ENCODE measurements at regions not wholly inside any gene's neighbourhood (a gene's known extent, or its start where the extent isn't known, plus 50 kb on each side); places are given as distances from the start of the nearest gene placed in this dataset.

DNA sequence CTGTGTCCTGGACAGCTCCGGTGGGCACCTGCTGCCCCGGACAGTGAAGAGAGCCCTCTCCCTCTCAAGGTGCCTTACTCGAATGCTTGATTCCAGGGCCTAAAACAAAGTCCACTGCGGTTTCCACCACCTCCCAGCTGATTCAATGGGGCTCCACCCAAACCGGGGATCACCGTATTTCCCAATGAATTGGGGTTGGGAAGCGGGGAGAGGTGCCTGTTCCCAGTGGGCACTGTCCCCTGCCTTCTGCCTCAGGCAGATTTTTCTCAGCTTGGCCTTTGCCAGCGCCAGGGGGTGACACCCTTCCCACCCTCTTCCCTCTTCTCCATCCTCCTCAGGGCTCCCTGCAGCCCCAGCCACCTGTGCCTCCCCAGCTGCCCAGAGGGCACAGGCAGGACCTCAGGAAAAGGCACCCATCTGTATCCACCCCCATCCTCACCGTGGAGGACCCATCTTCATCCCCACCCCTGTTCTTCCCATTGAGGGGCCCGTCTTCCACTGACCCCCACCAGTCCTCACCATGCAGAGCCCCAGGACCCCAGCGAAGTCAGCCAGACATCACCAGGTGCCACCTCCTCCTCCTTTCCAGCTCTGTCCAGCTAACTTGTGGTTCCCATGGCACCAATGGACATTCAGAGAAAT is 66.7 kb upstream of the HPCAL1 start:
- no peaks in the 10 kb centered on the region for H3K9me2 ChIP-seq (replicated peaks; ENCODE audit: insufficient read depth, low read length)
- no peak overlapping the region for H2AFZ ChIP-seq (ENCODE audit: low read depth, low read length, severe bottlenecking)
- H3K79me2 ChIP-seq (ENCODE audit: insufficient read depth, low read length), result no peaks in the 10 kb centered on the region
- no peak overlapping the region for H3K4me2 ChIP-seq (ENCODE audit: low read depth, low read length, poor library complexity, severe bottlenecking)
- TF ChIP-seq, protein P1, sequence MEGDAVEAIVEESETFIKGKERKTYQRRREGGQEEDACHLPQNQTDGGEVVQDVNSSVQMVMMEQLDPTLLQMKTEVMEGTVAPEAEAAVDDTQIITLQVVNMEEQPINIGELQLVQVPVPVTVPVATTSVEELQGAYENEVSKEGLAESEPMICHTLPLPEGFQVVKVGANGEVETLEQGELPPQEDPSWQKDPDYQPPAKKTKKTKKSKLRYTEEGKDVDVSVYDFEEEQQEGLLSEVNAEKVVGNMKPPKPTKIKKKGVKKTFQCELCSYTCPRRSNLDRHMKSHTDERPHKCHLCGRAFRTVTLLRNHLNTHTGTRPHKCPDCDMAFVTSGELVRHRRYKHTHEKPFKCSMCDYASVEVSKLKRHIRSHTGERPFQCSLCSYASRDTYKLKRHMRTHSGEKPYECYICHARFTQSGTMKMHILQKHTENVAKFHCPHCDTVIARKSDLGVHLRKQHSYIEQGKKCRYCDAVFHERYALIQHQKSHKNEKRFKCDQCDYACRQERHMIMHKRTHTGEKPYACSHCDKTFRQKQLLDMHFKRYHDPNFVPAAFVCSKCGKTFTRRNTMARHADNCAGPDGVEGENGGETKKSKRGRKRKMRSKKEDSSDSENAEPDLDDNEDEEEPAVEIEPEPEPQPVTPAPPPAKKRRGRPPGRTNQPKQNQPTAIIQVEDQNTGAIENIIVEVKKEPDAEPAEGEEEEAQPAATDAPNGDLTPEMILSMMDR (IDR thresholded peaks at IDR 0.05; ENCODE audit: insufficient read depth, low read length, poor library complexity, severe bottlenecking), result no peak
- no peak for TF ChIP-seq EZH2phosphoT487 (conservative IDR thresholded peaks at IDR 0.05; ENCODE audit: low read length)
- H4K20me1 ChIP-seq (ENCODE audit: low read depth, low read length), result no peaks in the 10 kb centered on the region
- H3K27ac ChIP-seq (ENCODE audit: low read depth, low read length), result no peak overlapping the region
- no peaks in the 10 kb centered on the region for H3K9me3 ChIP-seq (ENCODE audit: insufficient read depth, low read length)
- H3K4me3 ChIP-seq (ENCODE audit: insufficient read depth, low read length, poor library complexity, severe bottlenecking), result no peak overlapping the region
- no peaks in the 10 kb centered on the region for H3K36me3 ChIP-seq (ENCODE audit: low read length)
- no peak overlapping the region for H3K9ac ChIP-seq (ENCODE audit: low read length)
- H3F3A ChIP-seq (ENCODE audit: insufficient read depth), result no peaks in the 10 kb centered on the region
- H3K27me3 ChIP-seq (ENCODE audit: low read length), result no peaks in the 10 kb centered on the region

DNA sequence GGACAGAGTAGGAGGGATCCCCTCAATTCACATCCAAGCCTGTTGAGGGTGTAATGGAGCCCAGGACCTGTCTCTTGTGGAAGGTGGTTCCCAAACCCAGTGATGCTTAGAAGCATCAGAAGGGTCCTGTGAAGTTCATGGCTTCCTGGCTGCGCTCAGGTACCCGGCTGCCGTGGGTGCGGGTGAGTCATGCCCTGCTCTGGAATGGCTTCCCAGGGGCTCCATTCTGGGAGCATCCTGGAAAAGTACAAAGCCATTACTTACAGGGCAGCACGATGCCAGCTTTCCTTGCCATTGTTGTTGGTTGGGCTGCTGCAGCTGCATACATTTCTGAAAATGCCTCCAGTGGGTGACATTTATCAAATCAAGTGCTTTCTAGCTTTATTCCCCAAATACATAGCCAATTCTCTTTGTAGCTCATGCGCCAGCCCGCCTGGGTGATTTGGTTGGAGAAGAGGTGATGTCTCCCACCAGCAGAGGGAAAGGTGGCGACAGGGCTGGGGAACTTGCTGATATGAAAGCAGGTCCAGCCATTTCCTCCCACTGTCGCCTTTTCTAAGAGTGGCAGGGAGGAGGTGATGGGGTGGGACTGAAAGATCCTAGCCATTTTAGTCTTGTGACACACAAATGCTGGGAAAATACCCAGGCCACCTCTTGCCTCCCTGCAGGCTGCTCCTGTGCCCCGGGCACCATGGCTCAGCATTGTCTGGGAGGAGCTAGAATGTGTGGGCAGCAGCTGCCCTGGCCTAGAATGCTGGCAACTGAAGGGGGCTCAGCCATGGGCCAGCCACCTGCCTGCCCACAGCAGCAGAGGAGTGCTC is 65.9 kb upstream of the HPCAL1 start:
- Histone ChIP-seq H3K9me3 (ENCODE audit: insufficient read depth, low read length) (no peaks in the 10 kb centered on the region), H3F3A (ENCODE audit: insufficient read depth) (no peaks in the 10 kb centered on the region), H3K9me2 (replicated peaks; ENCODE audit: insufficient read depth, low read length) (no peaks in the 10 kb centered on the region), H3K9ac (ENCODE audit: low read length) (no peak overlapping the region), H3K27ac (ENCODE audit: low read depth, low read length) (no peak overlapping the region), H3K79me2 (ENCODE audit: insufficient read depth, low read length) (no peaks in the 10 kb centered on the region), H3K4me3 (ENCODE audit: insufficient read depth, low read length, poor library complexity, severe bottlenecking) (no peak overlapping the region), H3K4me2 (ENCODE audit: low read depth, low read length, poor library complexity, severe bottlenecking) (no peak overlapping the region), H4K20me1 (ENCODE audit: low read depth, low read length) (no peaks in the 10 kb centered on the region), H3K36me3 (ENCODE audit: low read length) (no peaks in the 10 kb centered on the region), H3K27me3 (ENCODE audit: low read length) (no peaks in the 10 kb centered on the region), H2AFZ (ENCODE audit: low read depth, low read length, severe bottlenecking) (no peak overlapping the region)
- TF ChIP-seq EZH2phosphoT487 (conservative IDR thresholded peaks at IDR 0.05; ENCODE audit: low read length), result no peak
- TF ChIP-seq, protein P1 (IDR thresholded peaks at IDR 0.05; ENCODE audit: insufficient read depth, low read length, poor library complexity, severe bottlenecking), result no peak

DNA sequence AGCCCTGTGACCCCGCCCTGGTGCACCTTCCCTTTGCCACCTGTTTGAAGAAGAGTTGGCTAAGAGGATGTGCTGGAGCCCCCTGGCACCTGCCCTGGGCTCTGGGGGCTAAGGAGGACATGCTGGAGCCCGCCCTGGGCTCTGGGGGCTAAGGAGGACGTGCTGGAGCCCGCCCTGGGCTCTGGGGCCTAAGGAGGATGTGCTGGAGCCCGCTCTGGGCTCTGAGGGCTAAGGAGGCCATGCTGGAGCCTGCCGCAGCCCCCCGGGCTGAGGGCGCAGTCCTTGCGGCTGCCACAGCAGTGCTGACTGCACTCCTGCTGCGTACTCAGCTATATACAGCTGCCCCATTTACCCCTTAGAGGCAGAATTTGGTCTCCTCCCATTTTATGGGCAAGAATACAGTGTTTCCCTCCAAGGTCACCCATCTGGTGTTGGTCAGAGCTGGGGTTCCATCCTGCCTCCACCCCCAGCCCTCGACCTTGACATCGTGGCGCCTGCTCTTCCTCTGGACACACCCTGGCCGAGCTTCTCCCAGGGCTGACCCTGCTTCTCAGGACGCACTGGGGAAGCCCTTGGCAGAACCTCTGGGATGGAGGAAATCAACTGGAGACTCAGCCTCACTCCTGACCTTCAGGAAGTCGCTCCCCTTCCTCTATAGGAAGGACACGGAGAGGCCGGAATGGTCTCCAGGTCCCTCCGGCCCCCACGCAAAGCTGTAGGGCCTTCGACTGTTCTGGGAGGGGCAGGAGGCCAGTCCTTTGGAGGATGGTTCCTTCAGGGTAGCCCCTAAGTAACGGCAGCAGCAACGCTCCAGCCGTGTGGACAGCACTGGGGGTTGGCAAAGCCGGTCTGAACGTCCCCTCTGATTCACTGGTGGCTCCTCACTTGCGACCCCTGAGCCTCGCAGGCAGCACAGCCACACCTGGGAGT is 65.0 kb upstream of the HPCAL1 start:
- no peak overlapping the region for H3K27ac ChIP-seq (ENCODE audit: low read depth, low read length)
- H2AFZ ChIP-seq (ENCODE audit: low read depth, low read length, severe bottlenecking), result no peak overlapping the region
- H3K4me3 ChIP-seq (ENCODE audit: insufficient read depth, low read length, poor library complexity, severe bottlenecking), result no peak overlapping the region
- H3K9ac ChIP-seq (ENCODE audit: low read length), result no peak overlapping the region
- no peaks in the 10 kb centered on the region for H4K20me1 ChIP-seq (ENCODE audit: low read depth, low read length)
- H3F3A ChIP-seq (ENCODE audit: insufficient read depth), result no peaks in the 10 kb centered on the region
- H3K4me2 ChIP-seq (ENCODE audit: low read depth, low read length, poor library complexity, severe bottlenecking), result no peak overlapping the region
- no peaks in the 10 kb centered on the region for H3K9me3 ChIP-seq (ENCODE audit: insufficient read depth, low read length)
- H3K79me2 ChIP-seq (ENCODE audit: insufficient read depth, low read length), result no peaks in the 10 kb centered on the region
- no peaks in the 10 kb centered on the region for H3K36me3 ChIP-seq (ENCODE audit: low read length)
- H3K27me3 ChIP-seq (ENCODE audit: low read length), result no peaks in the 10 kb centered on the region
- no peaks in the 10 kb centered on the region for H3K9me2 ChIP-seq (replicated peaks; ENCODE audit: insufficient read depth, low read length)
- TF ChIP-seq EZH2phosphoT487 (conservative IDR thresholded peaks at IDR 0.05; ENCODE audit: low read length), result no peak
- TF ChIP-seq, protein P1 (IDR thresholded peaks at IDR 0.05; ENCODE audit: insufficient read depth, low read length, poor library complexity, severe bottlenecking), result no peak

All from SU-DHL-6 (cell line).